SK-N-MC (cell line): ENCODE measurements at regions not wholly inside any gene's neighbourhood (a gene's known extent, or its start where the extent isn't known, plus 50 kb on each side); places are given as distances from the start of the nearest gene placed in this dataset.

ENCODE experiments used
- EZH2 ChIP-seq: fragments of 200-600 bp; sonication (generic); IDR thresholded peaks from one replicate; pipeline ENCODE4 v1.6.1; 2017; ENCODE audit warnings: antibody characterized with exemption
- POLR2AphosphoS5 ChIP-seq: IDR thresholded peaks from 2 replicates; pipeline ENCODE4 v1.6.1; 2012; ENCODE audit warnings: mild to moderate bottlenecking, low read depth, low read length, borderline replicate concordance

GRCh38 chr13:29993716-29994488, 143.5 kb upstream of the UBL3 start:
- TF ChIP-seq POLR2AphosphoS5 (no peak), EZH2 (no peak)
